Testis (tissue), 2 donors: ENCODE measurements at regions not wholly inside any gene's neighbourhood (a gene's known extent, or its start where the extent isn't known, plus 50 kb on each side); places are given as distances from the start of the nearest gene placed in this dataset.
"Not testable (repeated sequence)": the region's sequence is repeated elsewhere in the genome, so short reads cannot be mapped to it uniquely, and the experiment has no call there.

Experiments
- DNase-seq: peaks from one replicate; pipeline ENCODE4 v3.0.0-alpha.2; 2019
- H3K27ac ChIP-seq, 2 donors: fragments of 200-600 bp; sonication (generic); one replicate each; pipeline ENCODE4 v1.5.1; 2019
- H3K27me3 ChIP-seq: fragments of 200-600 bp; sonication (generic); one replicate; pipeline ENCODE4 v1.5.1; 2019
- H3K36me3 ChIP-seq: fragments of 200-600 bp; sonication (generic); one replicate; pipeline ENCODE4 v1.5.1; 2017; ENCODE audit warnings: low read depth; ENCODE audit errors: missing control alignments
- H3K4me1 ChIP-seq: fragments of 200-600 bp; sonication (generic); one replicate; pipeline ENCODE4 v1.5.1; 2019
- H3K4me3 ChIP-seq, 2 donors: fragments of 200-600 bp; sonication (generic); one replicate each; pipeline ENCODE4 v1.5.1; 2017 to 2019
- H3K9me3 ChIP-seq: fragments of 200-600 bp; sonication (generic); one replicate; pipeline ENCODE4 v1.5.1; 2017
- POLR2A ChIP-seq: fragments of 450-650 bp; IDR thresholded peaks from one replicate; pipeline ENCODE4 v1.6.1; 2017; ENCODE audit warnings: antibody characterized with exemption, mild to moderate bottlenecking, moderate library complexity
- WGBS, 2 donors: methylation state at CpG; one replicate each; pipeline ENCODE4 v1.1.5; 2018; 5-methylcytosine and 5-hydroxymethylcytosine counted together
- intact Hi-C: fragments of 100-400 bp; cut with DNase I; formaldehyde crosslinking; loops from one replicate; pipeline ENCODE4 v1.15.1; 2023; ENCODE audit warnings: low total_unique reads
- TF ChIP-seq, protein P1 (sequence below), 3 experiments: fragments of 450-650 bp in 2 of 3; fragments of 200-600 bp in 1 of 3; sonication (generic) in 1 of 3; IDR thresholded peaks; one replicate each; pipeline ENCODE4 v1.5.1; 2016 to 2019; ENCODE audit warnings: antibody characterized with exemption in 3 of 3, mild to moderate bottlenecking in 2 of 3, moderate library complexity in 1 of 3

DNA sequence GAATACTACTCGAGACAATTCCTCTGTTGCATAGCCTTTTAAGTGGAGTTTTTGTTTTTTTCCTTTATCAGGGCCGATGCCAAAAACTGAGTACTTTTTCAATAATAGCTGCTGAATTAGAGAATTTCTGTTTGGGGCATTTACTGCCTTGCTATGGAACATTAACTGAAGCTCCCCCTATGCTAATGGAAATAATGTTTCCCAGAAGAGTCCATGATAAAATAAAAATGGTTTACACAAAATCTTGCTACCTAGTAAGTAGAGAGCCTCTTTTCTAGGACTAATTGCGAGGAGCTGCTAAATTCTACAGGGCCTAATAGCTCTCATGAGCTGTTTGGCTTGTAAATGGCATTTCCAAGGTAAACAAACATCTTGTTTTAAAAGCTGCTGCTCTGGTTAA lies 128.2 kb upstream of the MYO10 start:
- H3K9me3 ChIP-seq, result no peaks in the 10 kb centered on the region
- no peaks in the 10 kb centered on the region for H3K27me3 ChIP-seq
- intact Hi-C loops, result no loop called here
- H3K36me3 ChIP-seq, result no peaks in the 10 kb centered on the region
- H3K27ac ChIP-seq, result no peak overlapping the region
- H3K4me1 ChIP-seq, result peaks cover 20% of the 10 kb centered on the region
- TF ChIP-seq, protein P1, sequence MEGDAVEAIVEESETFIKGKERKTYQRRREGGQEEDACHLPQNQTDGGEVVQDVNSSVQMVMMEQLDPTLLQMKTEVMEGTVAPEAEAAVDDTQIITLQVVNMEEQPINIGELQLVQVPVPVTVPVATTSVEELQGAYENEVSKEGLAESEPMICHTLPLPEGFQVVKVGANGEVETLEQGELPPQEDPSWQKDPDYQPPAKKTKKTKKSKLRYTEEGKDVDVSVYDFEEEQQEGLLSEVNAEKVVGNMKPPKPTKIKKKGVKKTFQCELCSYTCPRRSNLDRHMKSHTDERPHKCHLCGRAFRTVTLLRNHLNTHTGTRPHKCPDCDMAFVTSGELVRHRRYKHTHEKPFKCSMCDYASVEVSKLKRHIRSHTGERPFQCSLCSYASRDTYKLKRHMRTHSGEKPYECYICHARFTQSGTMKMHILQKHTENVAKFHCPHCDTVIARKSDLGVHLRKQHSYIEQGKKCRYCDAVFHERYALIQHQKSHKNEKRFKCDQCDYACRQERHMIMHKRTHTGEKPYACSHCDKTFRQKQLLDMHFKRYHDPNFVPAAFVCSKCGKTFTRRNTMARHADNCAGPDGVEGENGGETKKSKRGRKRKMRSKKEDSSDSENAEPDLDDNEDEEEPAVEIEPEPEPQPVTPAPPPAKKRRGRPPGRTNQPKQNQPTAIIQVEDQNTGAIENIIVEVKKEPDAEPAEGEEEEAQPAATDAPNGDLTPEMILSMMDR (IDR thresholded peaks at IDR 0.05), result no peak
- TF ChIP-seq POLR2A, result no peak
- WGBS, 2 donors, result 20 to 40% methylated on average over 3 of the region's 3 CpGs
- no peak overlapping the region for H3K4me3 ChIP-seq
- no peak for DNase-seq

GRCh38 chr5:17065458-17065857 lies 129.4 kb upstream of the MYO10 start:
- H3K9me3 ChIP-seq, result no peaks in the 10 kb centered on the region
- TF ChIP-seq, protein P1 (IDR thresholded peaks at IDR 0.05), result no peak
- TF ChIP-seq POLR2A, result no peak
- no peaks in the 10 kb centered on the region for H3K27me3 ChIP-seq
- intact Hi-C loops, result no loop called here
- no peaks in the 10 kb centered on the region for H3K36me3 ChIP-seq
- no peak overlapping the region for H3K4me3 ChIP-seq
- peak; percentile 53 for DNase-seq
- peaks cover 30% of the 10 kb centered on the region for H3K4me1 ChIP-seq
- 40 to 51% methylated on average over 3 of the region's 3 CpGs for WGBS, 2 donors
- H3K27ac ChIP-seq, result peak overlapping the region in 1 of 2 donors; percentile 71

DNA sequence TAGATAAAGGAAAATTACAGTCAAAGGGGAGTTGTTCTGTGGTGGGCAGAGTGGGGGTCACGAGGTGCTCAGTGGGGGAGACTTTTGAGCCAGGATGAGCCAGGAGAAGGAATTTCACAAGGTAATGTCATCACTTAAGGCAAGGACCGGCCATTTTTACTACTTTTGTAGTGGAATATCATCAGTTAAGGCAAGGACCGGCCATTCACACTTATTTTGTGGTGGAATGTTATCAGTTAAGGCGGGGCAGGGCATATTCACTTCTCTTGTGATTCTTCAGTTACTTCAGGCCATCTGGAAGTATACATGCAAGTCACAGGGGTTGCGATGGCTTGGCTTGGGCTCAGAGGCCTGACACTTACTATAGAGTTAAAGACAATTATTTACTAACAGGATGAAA lies 129.9 kb upstream of the MYO10 start:
- H3K36me3 ChIP-seq, H3K4me3 ChIP-seq, DNase-seq, H3K9me3 ChIP-seq, H3K27me3 ChIP-seq, intact Hi-C loops: not testable (repeated sequence)
- Histone ChIP-seq H3K4me1 (peaks cover 30% of the 10 kb centered on the region), H3K27ac (peak overlapping the region; percentile 53 to 71)
- 77 to 83% methylated on average over 5 of the region's 5 CpGs for WGBS, 2 donors

DNA sequence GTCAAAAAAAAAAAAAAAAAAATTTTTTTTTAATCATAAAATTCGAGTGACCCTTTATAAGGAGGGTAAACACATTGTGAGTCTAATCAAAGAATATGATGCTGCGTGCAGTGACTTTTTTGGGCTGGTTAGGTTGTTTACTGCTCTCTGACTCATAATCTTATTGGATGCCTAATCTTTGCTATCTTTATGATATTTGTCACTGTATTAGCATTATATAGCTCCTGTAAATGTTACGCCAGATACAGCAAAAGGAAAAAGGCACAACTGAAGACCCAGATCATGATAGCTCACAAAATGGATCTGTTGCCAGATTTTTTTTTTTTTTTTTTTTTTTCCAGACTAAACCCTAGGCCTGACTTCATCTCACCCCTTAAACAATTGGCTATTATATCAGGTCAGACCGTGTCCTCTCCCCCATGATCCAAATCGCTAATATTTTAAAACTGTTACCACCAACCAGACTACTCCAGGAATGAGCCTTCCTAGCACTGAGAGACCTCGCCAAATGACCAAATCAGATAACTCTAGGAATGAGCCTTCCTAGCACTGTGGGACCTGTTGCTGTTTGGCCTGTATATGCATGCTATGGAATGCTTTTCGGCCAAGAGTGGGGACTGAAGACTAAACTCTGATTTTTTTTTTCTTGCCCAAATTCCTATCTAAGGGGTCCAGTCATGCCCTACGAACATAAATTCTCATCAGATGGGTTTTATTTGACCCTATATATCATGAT lies 131.7 kb upstream of the MYO10 start:
- WGBS, 2 donors, result 67 to 76% methylated on average over 8 of the region's 8 CpGs
- no peak for DNase-seq
- H3K9me3 ChIP-seq, result no peaks in the 10 kb centered on the region
- H3K4me3 ChIP-seq, result no peak overlapping the region
- peaks cover 30% of the 10 kb centered on the region for H3K4me1 ChIP-seq
- no peaks in the 10 kb centered on the region for H3K27me3 ChIP-seq
- H3K27ac ChIP-seq, result no peak overlapping the region
- TF ChIP-seq, protein P1 (IDR thresholded peaks at IDR 0.05), result no peak
- no peak for TF ChIP-seq POLR2A
- H3K36me3 ChIP-seq, result no peaks in the 10 kb centered on the region
- intact Hi-C loops, result no loop called here

DNA sequence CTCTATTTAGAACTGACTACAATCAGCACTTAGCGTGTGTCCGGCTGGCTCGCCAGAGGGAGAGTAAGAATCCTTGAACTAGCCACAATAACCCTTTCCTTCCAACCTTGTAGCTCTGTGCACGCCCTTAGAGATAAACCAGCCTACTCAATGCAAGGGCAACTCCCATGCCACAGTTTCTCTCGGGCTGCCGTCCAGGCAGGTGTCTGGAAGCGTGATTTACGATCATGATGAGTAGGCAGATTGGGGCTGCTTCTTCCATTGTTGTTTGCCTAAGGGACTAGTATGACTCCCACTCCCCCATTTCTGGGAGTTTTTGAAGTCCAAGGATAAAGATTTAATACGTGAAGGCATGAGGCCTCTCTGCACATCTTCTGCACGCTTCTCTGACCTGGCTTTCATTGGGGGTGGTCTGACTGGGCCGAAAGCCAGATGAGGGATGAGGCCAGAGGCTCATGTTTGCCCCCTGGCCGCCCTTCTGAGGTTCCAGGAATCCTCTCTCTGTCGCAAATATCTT lies 134.0 kb upstream of the MYO10 start:
- H3K9me3 ChIP-seq, result no peaks in the 10 kb centered on the region
- 39 to 50% methylated on average over 13 of the region's 13 CpGs for whole genome bisulfite sequencing, 2 donors
- intact Hi-C loops, result no loop called here
- peaks cover 23% of the 10 kb centered on the region for H3K4me1 ChIP-seq
- no peak overlapping the region for H3K4me3 ChIP-seq
- no peaks in the 10 kb centered on the region for H3K36me3 ChIP-seq
- H3K27me3 ChIP-seq, result no peaks in the 10 kb centered on the region
- DNase-seq, result peak; percentile 73
- TF ChIP-seq POLR2A, result no peak
- TF ChIP-seq, protein P1 (IDR thresholded peaks at IDR 0.05), result no peak
- H3K27ac ChIP-seq, result no peak overlapping the region
